ENCODE measurements at regions not wholly inside any gene's neighbourhood (a gene's known extent, or its start where the extent isn't known, plus 50 kb on each side); places are given as distances from the start of the nearest gene placed in this dataset.

DNA sequence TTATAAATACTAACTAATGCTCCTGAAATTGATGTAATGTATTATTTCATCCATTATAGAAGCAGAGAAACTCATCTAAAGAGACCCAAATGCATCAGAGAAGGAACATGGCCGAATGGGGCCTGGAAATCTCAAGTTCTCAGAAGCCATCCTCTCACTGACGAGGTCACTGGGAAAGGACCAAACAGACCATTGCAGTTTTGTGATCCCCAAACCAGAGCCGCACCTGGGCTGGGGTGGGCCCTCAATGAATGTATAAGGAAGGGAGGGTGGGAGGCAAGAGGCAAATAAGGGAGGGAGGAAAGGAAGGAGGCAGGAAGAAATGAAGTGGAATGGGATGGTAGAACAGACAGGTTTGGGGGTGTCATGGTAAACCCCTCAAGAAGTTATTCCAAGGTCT lies 245.3 kb upstream of the ID2 start:
- no peaks in the 10 kb centered on the region for H3K27me3 ChIP-seq
- no peak overlapping the region for H3K27ac ChIP-seq
- intact Hi-C loops (cut with DNase I): no loop called here
- 91 to 98% (median 95%) methylated on average over 3 of the region's 3 CpGs for WGBS, 4 donors
- H3K4me1 ChIP-seq: peaks cover 0 to 48% (median 5%) of the 10 kb centered on the region in 12 donors
- H3K4me3 ChIP-seq: no peak overlapping the region
- ATAC-seq (no peak), DNase-seq (no peak)
- TF ChIP-seq, protein P1, sequence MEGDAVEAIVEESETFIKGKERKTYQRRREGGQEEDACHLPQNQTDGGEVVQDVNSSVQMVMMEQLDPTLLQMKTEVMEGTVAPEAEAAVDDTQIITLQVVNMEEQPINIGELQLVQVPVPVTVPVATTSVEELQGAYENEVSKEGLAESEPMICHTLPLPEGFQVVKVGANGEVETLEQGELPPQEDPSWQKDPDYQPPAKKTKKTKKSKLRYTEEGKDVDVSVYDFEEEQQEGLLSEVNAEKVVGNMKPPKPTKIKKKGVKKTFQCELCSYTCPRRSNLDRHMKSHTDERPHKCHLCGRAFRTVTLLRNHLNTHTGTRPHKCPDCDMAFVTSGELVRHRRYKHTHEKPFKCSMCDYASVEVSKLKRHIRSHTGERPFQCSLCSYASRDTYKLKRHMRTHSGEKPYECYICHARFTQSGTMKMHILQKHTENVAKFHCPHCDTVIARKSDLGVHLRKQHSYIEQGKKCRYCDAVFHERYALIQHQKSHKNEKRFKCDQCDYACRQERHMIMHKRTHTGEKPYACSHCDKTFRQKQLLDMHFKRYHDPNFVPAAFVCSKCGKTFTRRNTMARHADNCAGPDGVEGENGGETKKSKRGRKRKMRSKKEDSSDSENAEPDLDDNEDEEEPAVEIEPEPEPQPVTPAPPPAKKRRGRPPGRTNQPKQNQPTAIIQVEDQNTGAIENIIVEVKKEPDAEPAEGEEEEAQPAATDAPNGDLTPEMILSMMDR (IDR thresholded peaks at IDR 0.05): no peak
- no peak for TF ChIP-seq POLR2A (IDR thresholded peaks at IDR 0.05)
- H3K9me3 ChIP-seq: no peaks in the 10 kb centered on the region
- no peaks in the 10 kb centered on the region for H3K36me3 ChIP-seq

DNA sequence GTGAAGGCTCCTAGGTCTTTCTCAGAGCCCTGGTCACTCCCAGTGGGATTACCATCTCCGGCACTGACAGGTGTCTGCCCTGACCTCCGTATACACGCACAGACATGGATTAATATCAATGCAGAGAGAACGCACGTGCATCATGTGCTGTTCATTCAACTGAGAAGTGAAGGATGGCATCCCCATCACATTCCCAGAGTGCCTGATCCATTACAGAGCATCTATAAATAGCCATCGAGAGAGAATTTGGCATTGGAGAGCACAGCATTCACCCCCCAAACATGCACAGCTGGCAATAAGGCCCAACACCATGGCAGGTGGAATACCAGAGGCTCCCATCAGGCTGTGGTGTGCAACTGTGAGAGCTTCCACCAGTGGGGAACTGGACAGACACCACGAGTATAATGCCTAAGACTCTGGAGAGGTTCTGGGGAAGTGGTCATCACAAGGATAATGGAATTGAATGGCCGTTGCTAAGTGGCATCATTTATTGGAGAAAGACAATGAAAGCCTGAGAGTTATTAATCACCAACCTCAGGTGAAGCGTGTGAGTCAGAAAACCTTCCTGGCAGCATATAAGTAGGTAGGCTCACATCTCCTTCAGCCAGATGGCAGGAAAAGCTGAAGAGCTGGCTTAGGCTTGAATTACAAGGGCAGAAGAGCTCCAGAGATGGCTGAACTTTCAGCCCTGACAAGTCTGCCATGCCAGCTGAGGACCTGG lies 244.5 kb upstream of the ID2 start:
- no peak for TF ChIP-seq POLR2A (IDR thresholded peaks at IDR 0.05)
- TF ChIP-seq, protein P1 (IDR thresholded peaks at IDR 0.05): no peak
- 59 to 75% (median 69%) methylated on average over 9 of the region's 9 CpGs for WGBS, 4 donors
- Histone ChIP-seq H3K27me3 (no peaks in the 10 kb centered on the region), H3K9me3 (no peaks in the 10 kb centered on the region), H3K27ac (no peak overlapping the region), H3K36me3 (no peaks in the 10 kb centered on the region), H3K4me3 (no peak overlapping the region), H3K4me1 (peaks cover 0 to 48% (median 5%) of the 10 kb centered on the region in 12 donors)
- ATAC-seq (peak; percentile 45 to 84 (median 72)), DNase-seq (no peak)
- intact Hi-C loops (cut with DNase I): no loop called here

DNA sequence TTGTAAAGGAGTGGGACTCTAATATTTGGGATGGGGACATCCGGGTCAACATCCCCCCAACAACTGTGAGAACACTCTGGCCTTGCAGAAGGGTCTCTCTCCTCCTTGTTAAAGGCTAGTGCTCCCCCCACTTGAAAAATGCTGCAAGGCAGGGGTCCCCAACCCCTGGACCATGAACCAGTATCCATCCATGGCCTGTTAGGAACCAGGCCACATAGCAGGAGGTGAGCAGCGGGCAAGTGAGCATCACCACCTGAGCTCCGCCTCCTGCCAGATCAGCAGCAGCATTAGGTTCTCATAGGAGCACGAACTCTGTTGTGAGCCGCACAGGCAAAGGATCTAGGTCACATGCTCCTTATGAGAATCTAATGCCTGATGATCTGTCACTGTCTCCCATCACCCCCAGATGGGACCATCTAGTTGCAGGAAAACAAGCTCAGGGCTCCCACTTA lies 243.9 kb upstream of the ID2 start:
- no peak for ATAC-seq
- no peaks in the 10 kb centered on the region for H3K27me3 ChIP-seq
- DNase-seq: no peak
- no peak overlapping the region for H3K27ac ChIP-seq
- no peak overlapping the region for H3K4me3 ChIP-seq
- 80 to 98% (median 97%) methylated on average over 4 to 5 of the region's 5 CpGs for WGBS, 4 donors
- peaks cover 0 to 43% (median 5%) of the 10 kb centered on the region in 12 donors for H3K4me1 ChIP-seq
- no peaks in the 10 kb centered on the region for H3K36me3 ChIP-seq
- H3K9me3 ChIP-seq: no peaks in the 10 kb centered on the region
- intact Hi-C loops (cut with DNase I): no loop called here
- no peak for TF ChIP-seq POLR2A (IDR thresholded peaks at IDR 0.05)
- TF ChIP-seq, protein P1 (IDR thresholded peaks at IDR 0.05): no peak

DNA sequence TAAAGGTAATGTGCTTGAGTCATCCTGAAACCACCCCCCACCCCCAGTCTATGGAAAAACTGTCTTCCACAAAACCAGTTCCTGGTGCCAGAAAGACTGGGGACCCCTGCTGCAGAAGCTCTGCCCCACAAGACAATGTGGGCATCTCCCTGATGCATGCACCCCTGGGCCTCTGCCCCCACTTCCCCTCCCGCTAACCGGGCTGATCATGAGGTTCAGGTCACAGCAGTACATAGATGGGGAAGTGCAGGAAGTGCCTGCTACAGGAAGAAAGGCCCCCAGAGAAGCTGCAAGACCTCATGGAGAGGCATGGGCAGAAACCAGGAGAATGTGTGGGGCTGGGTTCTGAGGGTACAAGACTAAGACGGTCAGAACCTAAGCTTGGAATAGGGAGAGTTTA lies 243.4 kb upstream of the ID2 start:
- whole genome bisulfite sequencing, 4 donors: 70 to 75% (median 73%) methylated on average over 3 of the region's 3 CpGs
- Histone ChIP-seq H3K36me3 (no peaks in the 10 kb centered on the region), H3K9me3 (no peaks in the 10 kb centered on the region), H3K4me1 (peaks cover 0 to 38% (median 5%) of the 10 kb centered on the region in 12 donors), H3K4me3 (no peak overlapping the region), H3K27ac (peak overlapping the region in 7 of 12 donors; percentile 12 to 67 (median 45)), H3K27me3 (no peaks in the 10 kb centered on the region)
- TF ChIP-seq, protein P1 (IDR thresholded peaks at IDR 0.05): no peak
- no peak for TF ChIP-seq POLR2A (IDR thresholded peaks at IDR 0.05)
- ATAC-seq (peak in 2 of 4 donors; percentile 38 to 41), DNase-seq (no peak)
- intact Hi-C loops (cut with DNase I): no loop called here

Data from heart left ventricle (tissue), 16 donors.